ENCODE measurements at regions not wholly inside any gene's neighbourhood (a gene's known extent, or its start where the extent isn't known, plus 50 kb on each side); places are given as distances from the start of the nearest gene placed in this dataset.

DNA sequence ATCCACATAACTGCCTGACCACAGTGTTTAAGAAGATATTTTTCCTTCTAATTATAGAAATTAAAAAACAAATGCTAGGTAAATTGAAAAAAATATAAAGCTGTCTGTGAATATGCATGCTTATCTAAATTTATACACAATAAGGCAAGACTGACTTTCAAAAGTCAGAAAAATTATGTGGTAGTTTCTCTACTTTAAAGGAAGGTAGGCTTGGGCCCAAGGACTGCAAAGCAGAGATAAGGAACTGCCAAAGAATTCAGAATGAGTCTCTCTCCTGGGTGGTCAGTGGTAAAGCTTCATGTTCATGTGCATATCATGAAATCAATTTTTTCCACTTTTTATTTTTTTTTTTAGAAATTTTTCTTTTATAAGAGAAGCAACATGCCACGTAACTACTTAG lies 998.6 kb downstream of the REEP3 start:
- TF ChIP-seq POLR2A (IDR thresholded peaks at IDR 0.05) (no peak), POLR2AphosphoS5 (IDR thresholded peaks at IDR 0.05) (no peak), EP300 (IDR thresholded peaks at IDR 0.05) (no peak)
- TF ChIP-seq, protein P1, sequence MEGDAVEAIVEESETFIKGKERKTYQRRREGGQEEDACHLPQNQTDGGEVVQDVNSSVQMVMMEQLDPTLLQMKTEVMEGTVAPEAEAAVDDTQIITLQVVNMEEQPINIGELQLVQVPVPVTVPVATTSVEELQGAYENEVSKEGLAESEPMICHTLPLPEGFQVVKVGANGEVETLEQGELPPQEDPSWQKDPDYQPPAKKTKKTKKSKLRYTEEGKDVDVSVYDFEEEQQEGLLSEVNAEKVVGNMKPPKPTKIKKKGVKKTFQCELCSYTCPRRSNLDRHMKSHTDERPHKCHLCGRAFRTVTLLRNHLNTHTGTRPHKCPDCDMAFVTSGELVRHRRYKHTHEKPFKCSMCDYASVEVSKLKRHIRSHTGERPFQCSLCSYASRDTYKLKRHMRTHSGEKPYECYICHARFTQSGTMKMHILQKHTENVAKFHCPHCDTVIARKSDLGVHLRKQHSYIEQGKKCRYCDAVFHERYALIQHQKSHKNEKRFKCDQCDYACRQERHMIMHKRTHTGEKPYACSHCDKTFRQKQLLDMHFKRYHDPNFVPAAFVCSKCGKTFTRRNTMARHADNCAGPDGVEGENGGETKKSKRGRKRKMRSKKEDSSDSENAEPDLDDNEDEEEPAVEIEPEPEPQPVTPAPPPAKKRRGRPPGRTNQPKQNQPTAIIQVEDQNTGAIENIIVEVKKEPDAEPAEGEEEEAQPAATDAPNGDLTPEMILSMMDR (IDR thresholded peaks at IDR 0.05): no peak
